H1 (cell line): ENCODE measurements at regions not wholly inside any gene's neighbourhood (a gene's known extent, or its start where the extent isn't known, plus 50 kb on each side); places are given as distances from the start of the nearest gene placed in this dataset.

ENCODE experiments used
- CHD7 ChIP-seq: fragments of 300-600 bp; sonication (generic); IDR thresholded peaks from 2 replicates; pipeline ENCODE4 v1.7.1; 2012; ENCODE audit warnings: low read length, moderate library complexity, mild to moderate bottlenecking, inconsistent platforms; ENCODE audit not compliant: insufficient replicate concordance
- CREB1 ChIP-seq: IDR thresholded peaks from 2 replicates; pipeline ENCODE4 v1.6.1; 2012; ENCODE audit warnings: inconsistent platforms
- CTBP2 ChIP-seq: IDR thresholded peaks from 2 replicates; pipeline ENCODE4 v1.7.0; 2011; ENCODE audit warnings: borderline replicate concordance, mild to moderate bottlenecking, moderate library complexity, mixed read lengths, low read length; ENCODE audit not compliant: insufficient read depth, insufficient read length
- EGR1 ChIP-seq: IDR thresholded peaks from 2 replicates; pipeline ENCODE4 v1.6.1; 2011; ENCODE audit warnings: low read depth, low read length, borderline replicate concordance
- GABPA ChIP-seq: IDR thresholded peaks from 2 replicates; pipeline ENCODE4 v1.6.1; 2011; ENCODE audit warnings: mild to moderate bottlenecking, low read length, moderate library complexity, borderline replicate concordance; ENCODE audit not compliant: insufficient read depth
- HDAC6 ChIP-seq: IDR thresholded peaks from one replicate; pipeline ENCODE4 v1.7.1; 2012; ENCODE audit warnings: low read depth, mild to moderate bottlenecking, inconsistent platforms, low read length, moderate library complexity
- TCF12 ChIP-seq: IDR thresholded peaks from 2 replicates; pipeline ENCODE4 v1.6.1; 2011; ENCODE audit warnings: low read depth, mild to moderate bottlenecking, low read length
- ZNF274 ChIP-seq: IDR thresholded peaks from 2 replicates; pipeline ENCODE4 v1.7.0; 2012; ENCODE audit warnings: low read length, borderline replicate concordance; ENCODE audit errors: extremely low read depth
- TF ChIP-seq, protein P1 (sequence below): IDR thresholded peaks from 2 replicates; pipeline ENCODE4 v1.6.1; 2012; ENCODE audit warnings: low read length, inconsistent platforms

DNA sequence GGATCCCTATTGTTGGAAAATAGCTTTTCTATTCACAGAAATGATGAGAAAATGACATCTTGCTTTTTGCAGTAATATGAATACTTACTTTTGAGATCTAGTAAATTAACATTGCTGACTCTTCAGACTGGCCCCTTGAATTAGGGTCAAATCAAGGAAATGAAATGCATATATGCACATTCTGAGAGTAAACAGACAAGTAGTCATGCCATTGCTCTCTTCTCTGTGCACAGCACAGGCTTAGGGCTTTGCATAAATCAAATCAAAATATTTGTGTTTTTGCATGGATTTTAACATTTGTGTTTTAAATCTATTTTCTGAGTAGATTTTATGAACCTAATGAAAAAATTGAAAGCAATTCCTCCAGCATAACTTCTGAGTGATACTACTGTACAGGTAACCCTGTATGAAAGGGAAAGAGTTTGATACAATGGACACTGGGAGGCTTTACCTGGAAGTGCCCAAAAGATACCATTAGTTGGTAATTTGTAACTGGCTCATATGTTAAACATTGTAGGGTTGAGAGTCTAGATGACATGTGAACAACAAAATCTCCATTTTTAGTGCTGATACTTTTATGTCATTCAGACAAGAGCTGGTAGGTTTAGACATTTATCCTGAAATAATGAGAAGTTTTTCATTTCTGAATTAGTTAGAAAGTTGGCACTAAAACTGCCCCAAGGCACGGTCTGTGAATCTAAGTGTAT lies 280.2 kb upstream of the FBXO33 start (continued):
- TF ChIP-seq CHD7 (no peak), ZNF274 (no peak), GABPA (no peak), EGR1 (no peak), TCF12 (no peak), CREB1 (no peak), HDAC6 (no peak), CTBP2 (no peak)
- TF ChIP-seq, protein P1, sequence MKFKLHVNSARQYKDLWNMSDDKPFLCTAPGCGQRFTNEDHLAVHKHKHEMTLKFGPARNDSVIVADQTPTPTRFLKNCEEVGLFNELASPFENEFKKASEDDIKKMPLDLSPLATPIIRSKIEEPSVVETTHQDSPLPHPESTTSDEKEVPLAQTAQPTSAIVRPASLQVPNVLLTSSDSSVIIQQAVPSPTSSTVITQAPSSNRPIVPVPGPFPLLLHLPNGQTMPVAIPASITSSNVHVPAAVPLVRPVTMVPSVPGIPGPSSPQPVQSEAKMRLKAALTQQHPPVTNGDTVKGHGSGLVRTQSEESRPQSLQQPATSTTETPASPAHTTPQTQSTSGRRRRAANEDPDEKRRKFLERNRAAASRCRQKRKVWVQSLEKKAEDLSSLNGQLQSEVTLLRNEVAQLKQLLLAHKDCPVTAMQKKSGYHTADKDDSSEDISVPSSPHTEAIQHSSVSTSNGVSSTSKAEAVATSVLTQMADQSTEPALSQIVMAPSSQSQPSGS: no peak
